Endothelial cell of umbilical vein (primary cell): ENCODE measurements at regions not wholly inside any gene's neighbourhood (a gene's known extent, or its start where the extent isn't known, plus 50 kb on each side); places are given as distances from the start of the nearest gene placed in this dataset.

Experiments used
- BruUV-seq: library from RNA; stranded (reverse); fragments of 400-500 nt; replicated peaks from 2 replicates; lab custom pipeline; 2021; lab: Mats Ljungman, UMichigan
- CTCF ChIA-PET: fragments of 300-600, 350-600 bp; sonication (Branson Sonifier 250); formaldehyde crosslinking; loops from one replicate; lab custom pipeline; 2021; ENCODE audit warnings: antibody characterized with exemption, inconsistent platforms; lab: Charles Lee
- POLR2A ChIA-PET: fragments of 300-600, 350-600 bp; sonication (Branson Sonifier 250); formaldehyde crosslinking; loops from one replicate; lab custom pipeline; 2021; ENCODE audit warnings: antibody characterized with exemption, inconsistent platforms; lab: Charles Lee
- DNase-seq: peaks from one replicate; pipeline ENCODE4 v3.0.0-alpha.2; 2011; ENCODE audit warnings: low read depth, low spot score
- FAIRE-seq: peaks from 2 replicates; lab custom pipeline; 2011; peaks lifted over from hg19 to GRCh38; lab: Jason Lieb, UNC
- H2AFZ ChIP-seq: 2 replicates; pipeline ENCODE4 v1.6.0; 2012; ENCODE audit warnings: low read depth, low read length, control low read depth, inconsistent platforms
- H3K27ac ChIP-seq: 2 replicates; pipeline ENCODE4 v1.5.1; 2011; ENCODE audit warnings: low read depth, mild to moderate bottlenecking, control low read depth, low read length, moderate library complexity; ENCODE audit not compliant: insufficient read depth
- H3K27me3 ChIP-seq, 2 experiments: 2 replicates each; pipeline versions ENCODE4 v1.6.0 to v1.6.1; 2011; ENCODE audit warnings: low read length in 2 of 2, mixed read lengths in 1 of 2; ENCODE audit not compliant: control insufficient read depth in 2 of 2, insufficient read depth in 2 of 2
- H3K36me3 ChIP-seq, 2 experiments: 2 replicates in 1 of 2; 3 replicates in 1 of 2; pipeline ENCODE4 v1.5.1; 2011; ENCODE audit warnings: low read length in 2 of 2, mild to moderate bottlenecking in 1 of 2, moderate library complexity in 1 of 2; ENCODE audit not compliant: control insufficient read depth in 2 of 2, insufficient read depth in 2 of 2; ENCODE audit errors: extremely low read depth in 1 of 2
- H3K4me1 ChIP-seq: 3 replicates; pipeline ENCODE4 v1.5.1; 2011; ENCODE audit warnings: mild to moderate bottlenecking, low read length; ENCODE audit not compliant: control insufficient read depth, insufficient read depth; ENCODE audit errors: extremely low read depth
- H3K4me2 ChIP-seq: 2 replicates; pipeline ENCODE4 v1.6.1; 2011; ENCODE audit warnings: low read length, control low read depth, mixed read lengths; ENCODE audit not compliant: insufficient read depth
- H3K4me3 ChIP-seq, 3 experiments: fragments of 200-600 bp in 1 of 3; sonication (generic), shearing (Covaris generic) in 1 of 3; replicated peaks in 1 of 3; 2 replicates each; pipeline ENCODE4 v1.5.1; 2011 to 2016; ENCODE audit warnings: control low read depth in 3 of 3, low read length in 3 of 3, mild to moderate bottlenecking in 2 of 3, inconsistent platforms in 1 of 3, low read depth in 1 of 3, moderate library complexity in 1 of 3; ENCODE audit not compliant: insufficient read depth in 1 of 3
- H3K79me2 ChIP-seq: 2 replicates; pipeline ENCODE4 v1.6.0; 2012; ENCODE audit warnings: low read length, inconsistent platforms; ENCODE audit not compliant: control insufficient read depth, insufficient read depth
- H3K9ac ChIP-seq: replicated peaks from 2 replicates; pipeline ENCODE3; 2011; ENCODE audit warnings: low read length, control low read depth; ENCODE audit not compliant: insufficient read depth; ENCODE audit errors: extremely low read depth
- H3K9me1 ChIP-seq: replicated peaks from 3 replicates; pipeline ENCODE4 v1.6.0; 2011; ENCODE audit warnings: mild to moderate bottlenecking, low read length; ENCODE audit not compliant: control insufficient read depth, insufficient read depth; ENCODE audit errors: extremely low read depth
- H3K9me3 ChIP-seq: replicated peaks from 2 replicates; pipeline ENCODE4 v1.5.1; 2012; ENCODE audit warnings: low read length, inconsistent platforms; ENCODE audit not compliant: control insufficient read depth, insufficient read depth
- H4K20me1 ChIP-seq: replicated peaks from 2 replicates; pipeline ENCODE3; 2011; ENCODE audit warnings: mild to moderate bottlenecking, low read length; ENCODE audit not compliant: control insufficient read depth, insufficient read depth; ENCODE audit errors: extremely low read depth
- CTCF ChIP-seq, 2 donors: IDR thresholded peaks; 1 replicate in 1 of 2; 2 replicates in 1 of 2; pipeline ENCODE4 v1.5.1; 2011; ENCODE audit warnings: low read length in 2 of 2, mild to moderate bottlenecking in 2 of 2, moderate library complexity in 2 of 2, control low read depth in 1 of 2, inconsistent platforms in 1 of 2, low read depth in 1 of 2; ENCODE audit not compliant: insufficient read depth in 1 of 2; ENCODE audit errors: extremely low read depth in 1 of 2
- EZH2 ChIP-seq: IDR thresholded peaks from 2 replicates; pipeline ENCODE4 v1.6.1; 2012; ENCODE audit warnings: borderline replicate concordance, low read depth, mild to moderate bottlenecking, moderate library complexity, low read length, inconsistent platforms; ENCODE audit not compliant: severe bottlenecking
- FOS ChIP-seq: IDR thresholded peaks from 2 replicates; pipeline ENCODE4 v1.6.1; 2011; ENCODE audit warnings: mild to moderate bottlenecking, low read length, moderate library complexity, borderline replicate concordance; ENCODE audit not compliant: insufficient read depth
- GATA2 ChIP-seq: IDR thresholded peaks from 2 replicates; pipeline ENCODE4 v1.7.0; 2011; ENCODE audit warnings: low read depth, mild to moderate bottlenecking, moderate library complexity, mixed read lengths, low read length; ENCODE audit not compliant: insufficient read length, insufficient read depth
- JUN ChIP-seq: IDR thresholded peaks from 2 replicates; pipeline ENCODE4 v1.6.1; 2011; ENCODE audit warnings: borderline replicate concordance, low read depth; ENCODE audit not compliant: insufficient read length, insufficient read depth
- MAX ChIP-seq: IDR thresholded peaks from 2 replicates; pipeline ENCODE4 v1.6.1; 2011; ENCODE audit not compliant: insufficient read depth, insufficient read length
- MYC ChIP-seq: IDR thresholded peaks from one replicate; pipeline ENCODE4 v1.6.1; 2011; ENCODE audit warnings: mild to moderate bottlenecking, low read depth, low read length
- POLR2A ChIP-seq: IDR thresholded peaks from 2 replicates; pipeline ENCODE4 v1.6.1; 2012; ENCODE audit warnings: low read depth, mild to moderate bottlenecking, control low read depth, low read length
- POLR2AphosphoS5 ChIP-seq: IDR thresholded peaks from 2 replicates; pipeline ENCODE4 v1.6.1; 2012; ENCODE audit warnings: low read depth, mild to moderate bottlenecking, control low read depth, low read length, moderate library complexity; ENCODE audit not compliant: insufficient read depth
- dilution Hi-C: fragments of 300-500 bp; cut with MboI; formaldehyde crosslinking; loops from one replicate; pipeline ENCODE4 v1.15.0; 2019; ENCODE audit warnings: low sequenced_read_pairs; ENCODE audit not compliant: extremely low pct_ligation_motif_present
- intact Hi-C: fragments of 100-400 bp; cut with micrococcal nuclease; formaldehyde crosslinking; loops from one replicate; pipeline ENCODE4 v1.10.0; 2022

GRCh38 chr4:132498215-132498614, 650.9 kb upstream of the PCDH10 start:
- CTCF ChIA-PET: no interaction called here
- Histone ChIP-seq H3K9me3 (no peaks in the 10 kb centered on the region), H3K27ac (no peak overlapping the region), H3K4me1 (peaks cover 3% of the 10 kb centered on the region), H2AFZ (no peak overlapping the region), H3K4me3 (no peak overlapping the region), H4K20me1 (no peaks in the 10 kb centered on the region), H3K27me3 (no peaks in the 10 kb centered on the region), H3K36me3 (no peaks in the 10 kb centered on the region), H3K4me2 (no peak overlapping the region), H3K9ac (no peak overlapping the region), H3K9me1 (no peaks in the 10 kb centered on the region), H3K79me2 (no peaks in the 10 kb centered on the region)
- POLR2A ChIA-PET: no interaction called here
- FAIRE-seq: no peak
- intact Hi-C loops: no loop called here
- no peak for TF ChIP-seq JUN
- TF ChIP-seq EZH2: no peak
- TF ChIP-seq FOS: no peak
- no peak for TF ChIP-seq MYC
- no peak for TF ChIP-seq GATA2
- TF ChIP-seq CTCF (IDR thresholded peaks at IDR 0.05; ENCODE audit: extremely low read depth in 1 of 2, insufficient read depth in 1 of 2, low read depth in 1 of 2, low read length in 2 of 2): no peak
- TF ChIP-seq MAX: no peak
- TF ChIP-seq POLR2A: no peak
- TF ChIP-seq POLR2AphosphoS5: no peak
- dilution Hi-C loops: no loop called here
- DNase-seq: no peak
- BruUV-seq: no TSS peak
